ENCODE measurements at regions not wholly inside any gene's neighbourhood (a gene's known extent, or its start where the extent isn't known, plus 50 kb on each side); places are given as distances from the start of the nearest gene placed in this dataset.

- H3K9me3 ChIP-seq (ENCODE audit: control insufficient read depth, low read depth, low read length), result peaks cover 7% of the 10 kb centered on the region
- H3K27me3 Mint-ChIP-seq (ENCODE audit: low read depth), result no peaks in the 10 kb centered on the region
- H2AK5ac ChIP-seq (ENCODE audit: insufficient read length, low read length), result no peak overlapping the region
- no peak overlapping the region for H3K4me3 Mint-ChIP-seq
- H4K8ac ChIP-seq (replicated peaks; ENCODE audit: insufficient read length, low read depth, low read length), result no peak overlapping the region
- H3K27me3 ChIP-seq (ENCODE audit: insufficient read depth, low read length), result no peaks in the 10 kb centered on the region
- DNase-seq, result no peak
- no peaks in the 10 kb centered on the region for H3K4me1 Mint-ChIP-seq
- no peak overlapping the region for H2AFZ ChIP-seq (ENCODE audit: low read length)
- H3K27ac Mint-ChIP-seq, result no peak overlapping the region
- H3K4me2 ChIP-seq (ENCODE audit: insufficient read depth, insufficient read length, low read length), result no peak overlapping the region
- no peak overlapping the region for H2BK12ac ChIP-seq (ENCODE audit: insufficient read length, low read depth, low read length)
- WGBS (ENCODE audit: extremely low coverage, insufficient read length, low lambda C conversion rate), result no CpG with 5 or more reads among the region's 2 CpGs
- H3K79me2 ChIP-seq (ENCODE audit: insufficient read depth, low read length), result no peaks in the 10 kb centered on the region
- H3K4ac ChIP-seq (ENCODE audit: low read depth, low read length), result no peak overlapping the region
- no peak overlapping the region for H3K56ac ChIP-seq (ENCODE audit: insufficient read length, low read depth, low read length)
- H3K27ac ChIP-seq (ENCODE audit: insufficient read length, low read depth, low read length), result no peak overlapping the region
- H3K18ac ChIP-seq (ENCODE audit: insufficient read length, low read depth, low read length), result no peak overlapping the region
- H3K23ac ChIP-seq (ENCODE audit: insufficient read length, low read depth, low read length), result no peak overlapping the region
- H3K23me2 ChIP-seq (ENCODE audit: insufficient read length, low read depth, low read length, poor library complexity, severe bottlenecking), result no peaks in the 10 kb centered on the region
- H4K20me1 ChIP-seq (ENCODE audit: control insufficient read depth, insufficient read depth, insufficient read length), result no peaks in the 10 kb centered on the region
- no peak overlapping the region for H2BK20ac ChIP-seq (ENCODE audit: low read depth, low read length, poor library complexity, severe bottlenecking)
- H3K14ac ChIP-seq (ENCODE audit: insufficient read depth, low read length), result no peak overlapping the region
- H2BK120ac ChIP-seq (ENCODE audit: low read depth, low read length, poor library complexity, severe bottlenecking), result no peak overlapping the region
- H3K4me1 ChIP-seq (ENCODE audit: insufficient read depth, low read length), result no peaks in the 10 kb centered on the region
- TF ChIP-seq CTCF (conservative IDR thresholded peaks at IDR 0.05), result no peak
- H3K9me3 Mint-ChIP-seq, result peaks cover 25 to 37% of the 10 kb centered on the region in 2 experiments
- no peak overlapping the region for H4K91ac ChIP-seq (ENCODE audit: insufficient read length, low read depth, low read length)
- H4K5ac ChIP-seq (ENCODE audit: insufficient read length, low read depth, low read length), result no peak overlapping the region
- no peak overlapping the region for H3K9ac ChIP-seq (ENCODE audit: extremely low read depth, insufficient read length, low read length)
- no peak overlapping the region for H2BK5ac ChIP-seq (ENCODE audit: insufficient read length, low read length)
- H3K36me3 Mint-ChIP-seq (ENCODE audit: insufficient read depth in 1 of 3, low read depth in 3 of 3), result peaks cover 16 to 35% (median 25%) of the 10 kb centered on the region in 3 experiments
- no peak overlapping the region for H3T11ph ChIP-seq (ENCODE audit: low read length)
- no peak overlapping the region for H2BK15ac ChIP-seq (ENCODE audit: low read depth, low read length)
- no peaks in the 10 kb centered on the region for H3K79me1 ChIP-seq (ENCODE audit: insufficient read depth, low read depth, low read length, poor library complexity, severe bottlenecking)
These were observed 502.8 kb upstream of the LRRTM4 start for GRCh38 chr2:78024996-78025395.

Data from H9 (cell line).